Gastrocnemius medialis (tissue), 4 donors: ENCODE measurements at regions not wholly inside any gene's neighbourhood (a gene's known extent, or its start where the extent isn't known, plus 50 kb on each side); places are given as distances from the start of the nearest gene placed in this dataset.

Experiments used
- ATAC-seq, 2 donors: fragments of 150-250 bp; one replicate each; pipeline ENCODE4 v1.9.1; 2016
- DNase-seq, 2 donors: peaks; one replicate each; pipeline ENCODE4 v3.0.0-alpha.2; 2019
- H3K27ac ChIP-seq, 4 donors: fragments of 200-600 bp; sonication (generic); 1 replicate in 1 of 4; 2 replicates in 3 of 4; pipeline ENCODE4 v1.5.1; 2016 to 2018; ENCODE audit warnings: mild to moderate bottlenecking in 2 of 4, moderate library complexity in 1 of 4
- H3K27me3 ChIP-seq, 3 donors: fragments of 200-600 bp; sonication (generic) in 2 of 3; 1 replicate in 1 of 3; 2 replicates in 2 of 3; pipeline versions ENCODE4 v1.5.1 to v1.6.0; 2016 to 2019; ENCODE audit warnings: mild to moderate bottlenecking in 1 of 3, moderate library complexity in 1 of 3
- H3K36me3 ChIP-seq, 2 donors: fragments of 200-600 bp; sonication (generic) in 1 of 2; one replicate each; pipeline ENCODE4 v1.5.1; 2017 to 2018
- H3K4me1 ChIP-seq, 2 donors: fragments of 200-600 bp; sonication (generic) in 1 of 2; one replicate each; pipeline ENCODE4 v1.5.1; 2016 to 2017; ENCODE audit warnings: mild to moderate bottlenecking in 2 of 2
- H3K4me3 ChIP-seq, 4 donors: fragments of 200-600 bp; sonication (generic) in 3 of 4; 1 replicate in 1 of 4; 2 replicates in 3 of 4; pipeline ENCODE4 v1.5.1; 2016 to 2019; ENCODE audit warnings: mild to moderate bottlenecking in 2 of 4
- H3K9me3 ChIP-seq, 3 donors: fragments of 200-600 bp; sonication (generic) in 2 of 3; 1 replicate in 1 of 3; 2 replicates in 2 of 3; pipeline ENCODE4 v1.5.1; 2016 to 2019
- POLR2A ChIP-seq, 2 donors: fragments of 450-650 bp; IDR thresholded peaks; one replicate each; pipeline ENCODE4 v1.6.1; 2017; ENCODE audit warnings: antibody characterized with exemption in 2 of 2, mild to moderate bottlenecking in 2 of 2, moderate library complexity in 2 of 2
- in situ Hi-C, 4 donors: fragments of 200-750 bp; cut with MboI; loops; one replicate each; pipeline versions ENCODE4 v1.15.0 to v1.8.0; 2017; ENCODE audit warnings: low sequenced_read_pairs in 4 of 4
- intact Hi-C: fragments of 100-400 bp; cut with DNase I; formaldehyde crosslinking; loops from one replicate; pipeline ENCODE4 v1.15.1; 2023; ENCODE audit warnings: low total_unique reads
- TF ChIP-seq, protein P1 (sequence below), 5 experiments: fragments of 450-650 bp in 3 of 5; fragments of 200-600 bp in 2 of 5; sonication (generic) in 2 of 5; IDR thresholded peaks in 4 of 5; conservative IDR thresholded peaks in 1 of 5; 1 replicate in 4 of 5; 2 replicates in 1 of 5; pipeline ENCODE4 v1.5.1; 2016 to 2019; ENCODE audit warnings: antibody characterized with exemption in 5 of 5, mild to moderate bottlenecking in 3 of 5, moderate library complexity in 3 of 5

DNA sequence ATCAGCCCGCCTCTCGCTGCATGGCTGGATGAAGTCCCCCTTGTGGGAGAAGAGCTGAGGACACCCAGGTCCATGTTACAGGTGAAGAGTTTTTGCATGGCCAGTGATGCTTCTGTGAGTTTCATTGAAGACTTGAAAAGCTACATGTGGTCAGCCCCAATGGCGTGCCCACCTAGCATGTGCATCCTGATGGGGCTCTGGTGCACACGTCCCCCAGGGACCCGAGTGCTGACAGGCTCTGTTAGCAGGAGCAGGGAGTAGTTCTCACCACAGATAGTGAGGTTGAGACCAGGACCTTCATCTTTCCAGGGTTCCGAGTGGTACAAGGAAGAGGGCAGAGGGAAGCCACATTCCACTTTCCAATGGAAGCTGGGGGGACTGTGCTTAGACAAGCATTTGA, 184.8 kb upstream of the C1orf174 start:
- Histone ChIP-seq H3K36me3 (no peaks in the 10 kb centered on the region), H3K27me3 (peaks cover 0 to 5% (median 2%) of the 10 kb centered on the region in 3 donors), H3K9me3 (no peaks in the 10 kb centered on the region), H3K4me1 (no peaks in the 10 kb centered on the region), H3K27ac (no peak overlapping the region), H3K4me3 (no peak overlapping the region)
- TF ChIP-seq, protein P1, sequence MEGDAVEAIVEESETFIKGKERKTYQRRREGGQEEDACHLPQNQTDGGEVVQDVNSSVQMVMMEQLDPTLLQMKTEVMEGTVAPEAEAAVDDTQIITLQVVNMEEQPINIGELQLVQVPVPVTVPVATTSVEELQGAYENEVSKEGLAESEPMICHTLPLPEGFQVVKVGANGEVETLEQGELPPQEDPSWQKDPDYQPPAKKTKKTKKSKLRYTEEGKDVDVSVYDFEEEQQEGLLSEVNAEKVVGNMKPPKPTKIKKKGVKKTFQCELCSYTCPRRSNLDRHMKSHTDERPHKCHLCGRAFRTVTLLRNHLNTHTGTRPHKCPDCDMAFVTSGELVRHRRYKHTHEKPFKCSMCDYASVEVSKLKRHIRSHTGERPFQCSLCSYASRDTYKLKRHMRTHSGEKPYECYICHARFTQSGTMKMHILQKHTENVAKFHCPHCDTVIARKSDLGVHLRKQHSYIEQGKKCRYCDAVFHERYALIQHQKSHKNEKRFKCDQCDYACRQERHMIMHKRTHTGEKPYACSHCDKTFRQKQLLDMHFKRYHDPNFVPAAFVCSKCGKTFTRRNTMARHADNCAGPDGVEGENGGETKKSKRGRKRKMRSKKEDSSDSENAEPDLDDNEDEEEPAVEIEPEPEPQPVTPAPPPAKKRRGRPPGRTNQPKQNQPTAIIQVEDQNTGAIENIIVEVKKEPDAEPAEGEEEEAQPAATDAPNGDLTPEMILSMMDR (IDR thresholded peaks at IDR 0.05 in 4 of 5, conservative IDR thresholded peaks at IDR 0.05 in 1 of 5) = no peak
- TF ChIP-seq POLR2A (IDR thresholded peaks at IDR 0.05) = no peak
- no peak for ATAC-seq
- intact Hi-C loops = no loop called here
- in situ Hi-C loops = no loop called here
- no peak for DNase-seq

DNA sequence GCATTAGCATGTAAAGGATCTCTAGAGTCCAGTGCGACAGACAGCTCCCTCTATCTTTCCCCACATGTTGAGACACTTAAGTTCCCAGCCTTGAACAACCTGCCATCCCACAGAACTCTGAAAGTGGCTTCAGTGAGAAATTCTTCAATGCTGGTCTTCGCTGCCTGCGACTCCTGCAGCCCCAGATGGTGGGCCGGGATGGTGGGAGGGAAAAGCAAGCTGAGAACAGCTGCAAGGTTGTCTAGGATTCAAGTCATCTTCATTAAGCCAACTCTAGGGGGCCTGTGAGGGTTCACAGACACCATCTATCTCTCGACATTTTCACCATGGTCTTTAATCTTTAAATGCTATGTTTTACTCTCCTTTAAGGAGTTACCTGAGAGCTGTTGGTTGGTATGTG, 185.5 kb upstream of the C1orf174 start:
- no peak for TF ChIP-seq POLR2A (IDR thresholded peaks at IDR 0.05)
- TF ChIP-seq, protein P1 (IDR thresholded peaks at IDR 0.05 in 4 of 5, conservative IDR thresholded peaks at IDR 0.05 in 1 of 5) = no peak
- in situ Hi-C loops (no loop called here), intact Hi-C loops (no loop called here)
- DNase-seq (no peak), ATAC-seq (no peak)
- Histone ChIP-seq H3K27ac (no peak overlapping the region), H3K4me1 (no peaks in the 10 kb centered on the region), H3K27me3 (peaks cover 0 to 5% (median 2%) of the 10 kb centered on the region in 3 donors), H3K4me3 (no peak overlapping the region), H3K36me3 (no peaks in the 10 kb centered on the region), H3K9me3 (no peaks in the 10 kb centered on the region)

DNA sequence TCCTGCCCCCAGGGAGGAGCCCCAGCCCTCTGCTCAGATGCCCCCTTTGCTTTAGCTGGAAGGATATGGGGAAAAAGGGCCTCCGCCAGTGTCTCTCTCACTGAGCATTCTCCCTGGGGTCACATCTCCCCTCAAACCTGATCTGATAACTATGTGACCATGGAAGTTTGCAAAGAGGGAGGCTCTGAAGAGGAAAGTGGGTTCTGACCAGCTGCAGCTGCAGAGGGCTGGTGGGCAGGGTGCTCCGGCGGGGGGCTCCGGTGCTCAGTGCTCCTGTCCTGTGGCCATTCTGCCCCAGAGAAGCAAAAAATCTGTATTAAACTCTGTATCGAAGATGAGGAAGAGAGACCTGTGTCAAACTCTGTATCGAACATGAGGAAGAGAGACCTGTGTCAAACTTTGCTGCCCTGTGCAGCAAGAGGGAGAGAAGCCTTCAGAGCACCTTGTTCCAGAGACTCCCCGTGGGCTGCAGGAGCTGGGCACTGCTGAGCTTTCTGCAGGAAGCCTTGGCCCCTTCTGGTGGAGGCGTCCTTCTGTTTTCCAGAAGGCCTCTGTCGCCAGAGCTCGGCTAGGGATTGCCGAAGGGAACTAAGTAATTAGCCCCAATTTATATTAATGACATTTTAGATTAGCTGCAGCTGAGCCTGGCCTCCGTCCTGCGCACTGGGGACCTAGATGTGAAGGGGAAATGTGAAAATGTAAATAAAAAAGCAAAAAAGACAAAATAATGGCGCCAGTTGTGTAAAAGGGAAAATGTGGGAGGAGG, 186.2 kb upstream of the C1orf174 start:
- TF ChIP-seq POLR2A (IDR thresholded peaks at IDR 0.05) = no peak
- TF ChIP-seq, protein P1 (IDR thresholded peaks at IDR 0.05 in 4 of 5, conservative IDR thresholded peaks at IDR 0.05 in 1 of 5) = no peak
- no peak overlapping the region for H3K4me3 ChIP-seq
- peaks cover 0 to 5% (median 2%) of the 10 kb centered on the region in 3 donors for H3K27me3 ChIP-seq
- DNase-seq = no peak
- H3K9me3 ChIP-seq = no peaks in the 10 kb centered on the region
- H3K4me1 ChIP-seq = no peaks in the 10 kb centered on the region
- in situ Hi-C loops (no loop called here), intact Hi-C loops (no loop called here)
- no peak for ATAC-seq
- H3K27ac ChIP-seq = no peak overlapping the region
- H3K36me3 ChIP-seq = no peaks in the 10 kb centered on the region

DNA sequence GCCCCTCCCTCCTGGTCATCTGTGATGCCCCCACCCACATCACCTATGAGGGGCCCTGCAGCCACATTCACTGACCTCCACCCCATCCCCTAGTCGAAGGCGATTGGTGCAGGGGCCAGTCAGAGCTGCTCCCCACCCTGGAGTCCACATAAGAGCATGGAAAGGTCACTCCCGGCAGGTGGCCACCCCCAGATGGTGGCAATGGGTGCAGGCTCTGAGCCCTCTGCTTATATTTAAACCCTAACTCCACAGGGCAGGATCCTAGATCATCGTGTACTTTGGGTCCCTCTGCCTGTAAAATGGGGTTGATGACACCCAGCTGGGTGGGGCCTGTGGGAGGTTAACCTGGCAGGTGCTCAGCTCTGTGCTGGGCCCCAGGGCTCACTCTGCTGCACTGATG, 186.8 kb upstream of the C1orf174 start:
- TF ChIP-seq, protein P1 (IDR thresholded peaks at IDR 0.05 in 4 of 5, conservative IDR thresholded peaks at IDR 0.05 in 1 of 5) = no peak
- no peak for TF ChIP-seq POLR2A (IDR thresholded peaks at IDR 0.05)
- Histone ChIP-seq H3K36me3 (no peaks in the 10 kb centered on the region), H3K4me3 (no peak overlapping the region), H3K27ac (no peak overlapping the region), H3K4me1 (no peaks in the 10 kb centered on the region), H3K27me3 (peaks cover 0 to 2% (median 0%) of the 10 kb centered on the region in 3 donors), H3K9me3 (no peaks in the 10 kb centered on the region)
- ATAC-seq (no peak), DNase-seq (no peak)
- intact Hi-C loops = no loop called here
- in situ Hi-C loops = no loop called here
